HL-60 (cell line): ENCODE measurements at regions not wholly inside any gene's neighbourhood (a gene's known extent, or its start where the extent isn't known, plus 50 kb on each side); places are given as distances from the start of the nearest gene placed in this dataset.

Source experiments
- CTCF ChIP-seq: IDR thresholded peaks from one replicate; pipeline ENCODE4 v1.5.1; 2011; ENCODE audit warnings: low read length, control low read depth, inconsistent platforms; ENCODE audit not compliant: insufficient read depth
- POLR2AphosphoS5 ChIP-seq: IDR thresholded peaks from 2 replicates; pipeline ENCODE4 v1.6.1; 2012; ENCODE audit warnings: low read depth
- SPI1 ChIP-seq: IDR thresholded peaks from 2 replicates; pipeline ENCODE4 v1.6.1; 2012; ENCODE audit warnings: low read depth, mild to moderate bottlenecking, borderline replicate concordance
- TF ChIP-seq, protein P1 (sequence below): IDR thresholded peaks from 2 replicates; pipeline ENCODE4 v1.6.1; 2012; ENCODE audit warnings: low read depth; ENCODE audit not compliant: insufficient replicate concordance

- TF ChIP-seq CTCF (no peak), POLR2AphosphoS5 (no peak), SPI1 (no peak)
- TF ChIP-seq, protein P1, sequence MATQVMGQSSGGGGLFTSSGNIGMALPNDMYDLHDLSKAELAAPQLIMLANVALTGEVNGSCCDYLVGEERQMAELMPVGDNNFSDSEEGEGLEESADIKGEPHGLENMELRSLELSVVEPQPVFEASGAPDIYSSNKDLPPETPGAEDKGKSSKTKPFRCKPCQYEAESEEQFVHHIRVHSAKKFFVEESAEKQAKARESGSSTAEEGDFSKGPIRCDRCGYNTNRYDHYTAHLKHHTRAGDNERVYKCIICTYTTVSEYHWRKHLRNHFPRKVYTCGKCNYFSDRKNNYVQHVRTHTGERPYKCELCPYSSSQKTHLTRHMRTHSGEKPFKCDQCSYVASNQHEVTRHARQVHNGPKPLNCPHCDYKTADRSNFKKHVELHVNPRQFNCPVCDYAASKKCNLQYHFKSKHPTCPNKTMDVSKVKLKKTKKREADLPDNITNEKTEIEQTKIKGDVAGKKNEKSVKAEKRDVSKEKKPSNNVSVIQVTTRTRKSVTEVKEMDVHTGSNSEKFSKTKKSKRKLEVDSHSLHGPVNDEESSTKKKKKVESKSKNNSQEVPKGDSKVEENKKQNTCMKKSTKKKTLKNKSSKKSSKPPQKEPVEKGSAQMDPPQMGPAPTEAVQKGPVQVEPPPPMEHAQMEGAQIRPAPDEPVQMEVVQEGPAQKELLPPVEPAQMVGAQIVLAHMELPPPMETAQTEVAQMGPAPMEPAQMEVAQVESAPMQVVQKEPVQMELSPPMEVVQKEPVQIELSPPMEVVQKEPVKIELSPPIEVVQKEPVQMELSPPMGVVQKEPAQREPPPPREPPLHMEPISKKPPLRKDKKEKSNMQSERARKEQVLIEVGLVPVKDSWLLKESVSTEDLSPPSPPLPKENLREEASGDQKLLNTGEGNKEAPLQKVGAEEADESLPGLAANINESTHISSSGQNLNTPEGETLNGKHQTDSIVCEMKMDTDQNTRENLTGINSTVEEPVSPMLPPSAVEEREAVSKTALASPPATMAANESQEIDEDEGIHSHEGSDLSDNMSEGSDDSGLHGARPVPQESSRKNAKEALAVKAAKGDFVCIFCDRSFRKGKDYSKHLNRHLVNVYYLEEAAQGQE, result no peak
Measured at GRCh38 chr2:172283476-172283875, 143.9 kb upstream of the ITGA6 start.
